ENCODE measurements at regions not wholly inside any gene's neighbourhood (a gene's known extent, or its start where the extent isn't known, plus 50 kb on each side); places are given as distances from the start of the nearest gene placed in this dataset.

- no peak for TF ChIP-seq POLR2A (IDR thresholded peaks at IDR 0.05; ENCODE audit: low read length)
- no peak for TF ChIP-seq GATA1 (IDR thresholded peaks at IDR 0.05; ENCODE audit: low read depth, low read length)
Observed at GRCh38 chr11:36750349-36750748, 152.3 kb upstream of the RAG2 start.
